ENCODE measurements at regions not wholly inside any gene's neighbourhood (a gene's known extent, or its start where the extent isn't known, plus 50 kb on each side); places are given as distances from the start of the nearest gene placed in this dataset.

DNA sequence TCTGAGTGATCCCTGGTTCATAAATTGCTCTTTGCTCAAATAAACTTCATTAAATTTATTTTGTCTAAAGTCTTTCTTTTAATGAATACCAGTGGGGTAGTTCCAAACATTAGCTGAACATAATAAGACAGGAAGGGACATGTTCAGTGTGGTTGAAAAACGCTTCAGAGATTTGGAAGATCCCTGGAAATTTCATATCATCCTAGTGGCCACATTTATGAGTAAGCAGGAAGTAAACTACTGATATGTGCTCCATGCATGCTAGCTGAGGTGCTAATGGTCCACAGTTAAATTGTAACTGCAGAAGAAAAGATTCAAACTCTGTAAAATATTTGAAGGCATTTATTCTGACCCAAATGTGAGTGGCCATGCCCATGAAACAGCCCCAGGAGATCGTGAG lies 1328.7 kb downstream of the ADGRL3 start:
- no peak for DNase-seq
- Histone ChIP-seq H3K27ac (no peak overlapping the region), H3K4me1 (ENCODE audit: insufficient read depth) (peaks cover 2% of the 10 kb centered on the region), H3K9me3 (no peaks in the 10 kb centered on the region), H3K27me3 (no peaks in the 10 kb centered on the region), H3K4me3 (no peak overlapping the region), H3K36me3 (no peaks in the 10 kb centered on the region)
- TF ChIP-seq, protein P1, sequence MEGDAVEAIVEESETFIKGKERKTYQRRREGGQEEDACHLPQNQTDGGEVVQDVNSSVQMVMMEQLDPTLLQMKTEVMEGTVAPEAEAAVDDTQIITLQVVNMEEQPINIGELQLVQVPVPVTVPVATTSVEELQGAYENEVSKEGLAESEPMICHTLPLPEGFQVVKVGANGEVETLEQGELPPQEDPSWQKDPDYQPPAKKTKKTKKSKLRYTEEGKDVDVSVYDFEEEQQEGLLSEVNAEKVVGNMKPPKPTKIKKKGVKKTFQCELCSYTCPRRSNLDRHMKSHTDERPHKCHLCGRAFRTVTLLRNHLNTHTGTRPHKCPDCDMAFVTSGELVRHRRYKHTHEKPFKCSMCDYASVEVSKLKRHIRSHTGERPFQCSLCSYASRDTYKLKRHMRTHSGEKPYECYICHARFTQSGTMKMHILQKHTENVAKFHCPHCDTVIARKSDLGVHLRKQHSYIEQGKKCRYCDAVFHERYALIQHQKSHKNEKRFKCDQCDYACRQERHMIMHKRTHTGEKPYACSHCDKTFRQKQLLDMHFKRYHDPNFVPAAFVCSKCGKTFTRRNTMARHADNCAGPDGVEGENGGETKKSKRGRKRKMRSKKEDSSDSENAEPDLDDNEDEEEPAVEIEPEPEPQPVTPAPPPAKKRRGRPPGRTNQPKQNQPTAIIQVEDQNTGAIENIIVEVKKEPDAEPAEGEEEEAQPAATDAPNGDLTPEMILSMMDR (IDR thresholded peaks at IDR 0.05) = no peak
- TF ChIP-seq EP300 (IDR thresholded peaks at IDR 0.05) (no peak), POLR2A (IDR thresholded peaks at IDR 0.05) (no peak)
- 43 to 51% (median 45%) methylated on average over 2 of the region's 2 CpGs for WGBS, 3 donors
- intact Hi-C loops (cut with DNase I) = no loop called here

DNA sequence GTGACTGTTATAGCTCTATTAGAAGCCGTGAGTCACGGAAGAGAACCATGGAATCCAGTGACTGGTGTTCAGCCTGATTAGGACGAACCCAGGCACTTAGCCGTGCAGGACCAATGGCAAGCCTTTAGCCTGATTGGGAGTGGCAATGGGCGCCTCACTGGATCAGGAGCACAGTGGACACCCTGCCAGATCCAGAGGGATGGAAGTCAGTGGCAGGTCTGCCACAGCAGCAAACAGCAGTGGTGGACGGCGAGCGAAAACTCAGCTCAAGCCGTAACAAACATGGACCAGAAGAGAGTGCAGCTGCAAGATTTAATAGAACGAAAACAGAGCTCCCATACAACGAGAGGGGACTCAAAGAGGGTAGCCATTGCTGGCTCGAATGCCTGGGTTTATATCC lies 1326.5 kb downstream of the ADGRL3 start:
- Histone ChIP-seq H3K27ac (no peak overlapping the region), H3K4me3 (no peak overlapping the region), H3K9me3 (no peaks in the 10 kb centered on the region), H3K4me1 (ENCODE audit: insufficient read depth) (peaks cover 2% of the 10 kb centered on the region), H3K36me3 (no peaks in the 10 kb centered on the region), H3K27me3 (no peaks in the 10 kb centered on the region)
- intact Hi-C loops (cut with DNase I) = no loop called here
- WGBS, 3 donors = 92 to 94% (median 94%) methylated on average over 12 of the region's 12 CpGs
- DNase-seq = no peak
- TF ChIP-seq, protein P1 (IDR thresholded peaks at IDR 0.05) = no peak
- TF ChIP-seq EP300 (IDR thresholded peaks at IDR 0.05) = no peak
- no peak for TF ChIP-seq POLR2A (IDR thresholded peaks at IDR 0.05)

DNA sequence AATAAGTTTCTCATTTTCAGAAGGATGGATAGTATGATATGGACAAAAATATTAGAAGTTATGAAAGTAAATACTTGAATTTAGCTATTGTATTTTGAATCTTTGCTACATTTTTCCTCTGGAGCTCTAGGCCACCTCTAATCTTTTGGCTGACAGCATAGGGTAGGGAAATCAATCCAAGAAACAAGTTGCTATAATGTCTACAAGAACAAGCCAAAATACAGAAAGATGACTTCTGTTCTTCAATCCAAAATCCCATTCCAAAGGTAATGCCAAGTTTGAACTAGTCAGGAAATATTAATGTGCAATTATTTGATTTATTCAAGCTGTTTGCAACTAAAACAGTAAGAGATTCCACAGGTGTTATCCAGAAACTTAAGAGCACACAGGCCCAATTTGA lies 1323.1 kb downstream of the ADGRL3 start:
- intact Hi-C loops (cut with DNase I) = no loop called here
- Histone ChIP-seq H3K27ac (no peak overlapping the region), H3K36me3 (no peaks in the 10 kb centered on the region), H3K9me3 (no peaks in the 10 kb centered on the region), H3K4me1 (ENCODE audit: insufficient read depth) (no peaks in the 10 kb centered on the region), H3K27me3 (no peaks in the 10 kb centered on the region), H3K4me3 (no peak overlapping the region)
- no peak for DNase-seq
- TF ChIP-seq EP300 (IDR thresholded peaks at IDR 0.05) = no peak
- TF ChIP-seq, protein P1 (IDR thresholded peaks at IDR 0.05) = no peak
- no peak for TF ChIP-seq POLR2A (IDR thresholded peaks at IDR 0.05)

DNA sequence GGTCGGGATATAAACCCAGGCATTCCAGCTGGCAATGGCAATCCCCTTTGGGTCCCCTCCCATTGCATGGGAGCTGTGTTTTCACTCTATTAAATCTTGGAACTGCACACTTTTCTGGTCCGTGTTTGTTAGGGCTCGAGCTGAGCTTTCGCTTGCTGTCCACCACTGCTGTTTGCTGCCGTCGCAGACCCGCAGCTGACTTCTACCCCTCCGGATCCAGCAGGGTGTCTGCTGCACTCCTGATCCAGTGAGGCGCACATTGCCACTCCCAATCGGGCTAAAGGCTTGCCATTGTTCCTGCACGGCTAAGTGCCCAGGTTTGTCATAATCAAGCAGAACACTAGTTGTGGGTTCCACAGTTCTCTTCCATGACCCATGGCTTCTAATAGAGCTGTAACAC lies 1322.1 kb downstream of the ADGRL3 start:
- H3K4me3 ChIP-seq = no peak overlapping the region
- no peaks in the 10 kb centered on the region for H3K4me1 ChIP-seq (ENCODE audit: insufficient read depth)
- H3K9me3 ChIP-seq = no peaks in the 10 kb centered on the region
- H3K36me3 ChIP-seq = no peaks in the 10 kb centered on the region
- intact Hi-C loops (cut with DNase I) = no loop called here
- H3K27me3 ChIP-seq = no peaks in the 10 kb centered on the region
- WGBS, 3 donors = 90 to 92% (median 90%) methylated on average over 11 of the region's 11 CpGs
- TF ChIP-seq EP300 (IDR thresholded peaks at IDR 0.05) (no peak), POLR2A (IDR thresholded peaks at IDR 0.05) (no peak)
- TF ChIP-seq, protein P1 (IDR thresholded peaks at IDR 0.05) = no peak
- no peak overlapping the region for H3K27ac ChIP-seq
- no peak for DNase-seq

DNA sequence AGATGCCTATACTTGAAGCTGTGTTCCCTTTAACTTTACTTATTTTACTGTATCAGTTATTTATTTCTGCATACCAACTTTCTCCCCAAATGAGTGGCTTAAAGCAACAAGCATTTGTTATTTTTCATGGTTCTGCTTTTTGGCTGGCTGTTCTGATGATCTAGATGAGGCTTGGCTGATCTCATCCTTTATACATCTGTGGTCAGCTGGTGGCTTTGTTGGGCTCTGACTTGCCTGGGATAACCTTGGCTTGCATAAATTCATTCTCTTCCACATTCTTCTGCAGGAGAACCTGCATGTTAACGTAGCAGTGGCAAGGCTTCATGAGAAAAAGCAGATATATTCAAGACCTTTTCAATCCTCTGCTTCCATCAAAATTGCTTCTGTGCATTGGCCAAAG lies 1317.6 kb downstream of the ADGRL3 start:
- no peak for DNase-seq
- H3K4me3 ChIP-seq = no peak overlapping the region
- H3K36me3 ChIP-seq = no peaks in the 10 kb centered on the region
- intact Hi-C loops (cut with DNase I) = no loop called here
- H3K27ac ChIP-seq = no peak overlapping the region
- H3K9me3 ChIP-seq = no peaks in the 10 kb centered on the region
- H3K27me3 ChIP-seq = no peaks in the 10 kb centered on the region
- TF ChIP-seq, protein P1 (IDR thresholded peaks at IDR 0.05) = no peak
- no peak for TF ChIP-seq POLR2A (IDR thresholded peaks at IDR 0.05)
- no peak for TF ChIP-seq EP300 (IDR thresholded peaks at IDR 0.05)
- WGBS, 3 donors = 5 to 29% (median 18%) methylated on average over 1 of the region's 1 CpG
- no peaks in the 10 kb centered on the region for H3K4me1 ChIP-seq (ENCODE audit: insufficient read depth)

All from ovary (tissue), 7 donors.